ENCODE measurements at regions not wholly inside any gene's neighbourhood (a gene's known extent, or its start where the extent isn't known, plus 50 kb on each side); places are given as distances from the start of the nearest gene placed in this dataset.

GRCh38 chr15:89410039-89410435 is 75.4 kb upstream of the POLG start:
- no peak for TF ChIP-seq CTCF (conservative IDR thresholded peaks at IDR 0.05 in 1 of 2, IDR thresholded peaks at IDR 0.05 in 1 of 2; ENCODE audit: low read depth in 1 of 2, low read length in 2 of 2)
- no peak for TF ChIP-seq EZH2 (IDR thresholded peaks at IDR 0.05; ENCODE audit: low read length, missing control alignments)
